Adrenal gland (tissue), 5 donors: ENCODE measurements at regions not wholly inside any gene's neighbourhood (a gene's known extent, or its start where the extent isn't known, plus 50 kb on each side); places are given as distances from the start of the nearest gene placed in this dataset.

Experiments used
- POLR2A ChIP-seq, 2 donors: fragments of 450-650 bp; IDR thresholded peaks; one replicate each; pipeline ENCODE4 v1.6.1; 2017; ENCODE audit warnings: antibody characterized with exemption in 2 of 2, mild to moderate bottlenecking in 2 of 2, moderate library complexity in 1 of 2
- TF ChIP-seq, protein P1 (sequence below), 6 experiments: fragments of 450-650 bp in 4 of 6; fragments of 200-600 bp in 2 of 6; sonication (generic) in 1 of 6; IDR thresholded peaks; 1 replicate in 5 of 6; 2 replicates in 1 of 6; pipeline versions ENCODE4 v1.5.1 to v1.8.0; 2016 to 2021; ENCODE audit warnings: antibody characterized with exemption in 6 of 6, mild to moderate bottlenecking in 2 of 6, moderate library complexity in 1 of 6
- donor health status: DM: no; HTN: no; CAD: no.

GRCh38 chr4:15182600-15183220, 180.4 kb downstream of the CPEB2 start:
- TF ChIP-seq, protein P1, sequence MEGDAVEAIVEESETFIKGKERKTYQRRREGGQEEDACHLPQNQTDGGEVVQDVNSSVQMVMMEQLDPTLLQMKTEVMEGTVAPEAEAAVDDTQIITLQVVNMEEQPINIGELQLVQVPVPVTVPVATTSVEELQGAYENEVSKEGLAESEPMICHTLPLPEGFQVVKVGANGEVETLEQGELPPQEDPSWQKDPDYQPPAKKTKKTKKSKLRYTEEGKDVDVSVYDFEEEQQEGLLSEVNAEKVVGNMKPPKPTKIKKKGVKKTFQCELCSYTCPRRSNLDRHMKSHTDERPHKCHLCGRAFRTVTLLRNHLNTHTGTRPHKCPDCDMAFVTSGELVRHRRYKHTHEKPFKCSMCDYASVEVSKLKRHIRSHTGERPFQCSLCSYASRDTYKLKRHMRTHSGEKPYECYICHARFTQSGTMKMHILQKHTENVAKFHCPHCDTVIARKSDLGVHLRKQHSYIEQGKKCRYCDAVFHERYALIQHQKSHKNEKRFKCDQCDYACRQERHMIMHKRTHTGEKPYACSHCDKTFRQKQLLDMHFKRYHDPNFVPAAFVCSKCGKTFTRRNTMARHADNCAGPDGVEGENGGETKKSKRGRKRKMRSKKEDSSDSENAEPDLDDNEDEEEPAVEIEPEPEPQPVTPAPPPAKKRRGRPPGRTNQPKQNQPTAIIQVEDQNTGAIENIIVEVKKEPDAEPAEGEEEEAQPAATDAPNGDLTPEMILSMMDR (IDR thresholded peaks at IDR 0.05): no peak
- TF ChIP-seq POLR2A (IDR thresholded peaks at IDR 0.05): no peak
